Aorta (tissue), 5 donors: ENCODE measurements at regions not wholly inside any gene's neighbourhood (a gene's known extent, or its start where the extent isn't known, plus 50 kb on each side); places are given as distances from the start of the nearest gene placed in this dataset.

Experiments
- ATAC-seq: fragments of 200-7000 bp; cut with Tn5 transposase; one replicate; pipeline ENCODE4 v1.9.1; 2022; ENCODE audit warnings: moderate library complexity; ENCODE audit not compliant: low FRiP score
- DNase-seq, 2 donors: peaks; one replicate each; pipeline ENCODE4 v3.0.0-alpha.2; 2020
- H3K27ac ChIP-seq, 2 donors: one replicate each; pipeline ENCODE4 v1.5.1; 2013; ENCODE audit warnings: low read length in 2 of 2, mild to moderate bottlenecking in 2 of 2, moderate library complexity in 2 of 2, control low read depth in 1 of 2, inconsistent platforms in 1 of 2, low read depth in 1 of 2
- H3K27me3 ChIP-seq, 2 donors: one replicate each; pipeline ENCODE4 v1.6.1; 2013; ENCODE audit warnings: control low read depth in 1 of 2, low read length in 1 of 2, mild to moderate bottlenecking in 1 of 2, moderate library complexity in 1 of 2; ENCODE audit not compliant: insufficient read depth in 2 of 2, control insufficient read depth in 1 of 2
- H3K36me3 ChIP-seq, 2 donors: one replicate each; pipeline ENCODE4 v1.6.1; 2013; ENCODE audit warnings: control low read depth in 1 of 2, low read length in 1 of 2, mild to moderate bottlenecking in 1 of 2; ENCODE audit not compliant: insufficient read depth in 2 of 2, control insufficient read depth in 1 of 2
- H3K4me1 ChIP-seq, 2 donors: one replicate each; pipeline ENCODE4 v1.6.1; 2013; ENCODE audit warnings: low read length in 2 of 2, control low read depth in 1 of 2, mild to moderate bottlenecking in 1 of 2, moderate library complexity in 1 of 2; ENCODE audit not compliant: insufficient read depth in 2 of 2, control insufficient read depth in 1 of 2
- H3K4me3 ChIP-seq, 2 donors: one replicate each; pipeline ENCODE4 v1.5.1; 2013; ENCODE audit warnings: low read length in 2 of 2, control low read depth in 1 of 2, mild to moderate bottlenecking in 1 of 2
- H3K9me3 ChIP-seq: one replicate; pipeline ENCODE4 v1.6.1; 2013; ENCODE audit warnings: mild to moderate bottlenecking, low read length; ENCODE audit not compliant: control insufficient read depth
- WGBS, 2 donors: extraction: QIAGEN DNeasy Blood & Tissue Kit; methylation state at CpG; one replicate each; pipeline ENCODE4 v1.1.7; 2013; 5-methylcytosine and 5-hydroxymethylcytosine counted together
- intact Hi-C, 2 donors: fragments of 100-400 bp; cut with DNase I; formaldehyde crosslinking; loops; one replicate each; pipeline versions ENCODE4 v1.14.2 to v1.15.0; 2022
- donor health status: healthy with polysubstance abuse.
- donor health status: Bipolar disorder and iron deficiency.
- donor health status: DM: no; HTN: no; CAD: no.
- donor health status: DM: no; HTN: no; CAD: no.
- donor health status: DM: yes; HTN: yes; CAD: no.

- ATAC-seq (no peak), DNase-seq (no peak)
- H3K4me3 ChIP-seq = no peak overlapping the region
- no peaks in the 10 kb centered on the region for H3K9me3 ChIP-seq
- WGBS, 2 donors = 96 to 97% methylated on average over 3 of the region's 3 CpGs
- H3K36me3 ChIP-seq = no peaks in the 10 kb centered on the region
- H3K27me3 ChIP-seq = no peaks in the 10 kb centered on the region
- intact Hi-C loops = no loop called here
- peaks cover 0 to 2% of the 10 kb centered on the region in 2 donors for H3K4me1 ChIP-seq
- no peak overlapping the region for H3K27ac ChIP-seq
Observed at GRCh38 chr2:234764372-234764771, 187.4 kb upstream of the SH3BP4 start.

- intact Hi-C loops = no loop called here
- peak; percentile 38 for ATAC-seq
- no peaks in the 10 kb centered on the region for H3K36me3 ChIP-seq
- no peaks in the 10 kb centered on the region for H3K27me3 ChIP-seq
- no peak overlapping the region for H3K27ac ChIP-seq
- H3K9me3 ChIP-seq = no peaks in the 10 kb centered on the region
- DNase-seq = peak in 1 of 2 donors; percentile 53
- H3K4me1 ChIP-seq = peaks cover 0 to 2% of the 10 kb centered on the region in 2 donors
- WGBS, 2 donors = 33 to 37% methylated on average over 13 of the region's 13 CpGs
- no peak overlapping the region for H3K4me3 ChIP-seq
Observed at GRCh38 chr2:234763002-234763873, 188.6 kb upstream of the SH3BP4 start.

- ATAC-seq (no peak), DNase-seq (no peak)
- peaks cover 0 to 2% of the 10 kb centered on the region in 2 donors for H3K4me1 ChIP-seq
- no peaks in the 10 kb centered on the region for H3K9me3 ChIP-seq
- H3K4me3 ChIP-seq = no peak overlapping the region
- no peaks in the 10 kb centered on the region for H3K36me3 ChIP-seq
- intact Hi-C loops = no loop called here
- H3K27ac ChIP-seq = no peak overlapping the region
- H3K27me3 ChIP-seq = no peaks in the 10 kb centered on the region
- 73 to 74% methylated on average over 4 of the region's 4 CpGs for WGBS, 2 donors
Observed at GRCh38 chr2:234761910-234762309, 189.9 kb upstream of the SH3BP4 start.

- ATAC-seq (no peak), DNase-seq (no peak)
- H3K27ac ChIP-seq = no peak overlapping the region
- no peaks in the 10 kb centered on the region for H3K36me3 ChIP-seq
- H3K9me3 ChIP-seq = no peaks in the 10 kb centered on the region
- WGBS, 2 donors = 42 to 56% methylated on average over 8 of the region's 8 CpGs
- no peaks in the 10 kb centered on the region for H3K27me3 ChIP-seq
- intact Hi-C loops = no loop called here
- H3K4me1 ChIP-seq = no peaks in the 10 kb centered on the region
- H3K4me3 ChIP-seq = no peak overlapping the region
Observed at GRCh38 chr2:234754126-234754525, 197.7 kb upstream of the SH3BP4 start.

- intact Hi-C loops = no loop called here
- ATAC-seq = no peak
- Histone ChIP-seq H3K27ac (no peak overlapping the region), H3K36me3 (no peaks in the 10 kb centered on the region), H3K4me1 (no peaks in the 10 kb centered on the region), H3K27me3 (no peaks in the 10 kb centered on the region), H3K9me3 (no peaks in the 10 kb centered on the region), H3K4me3 (no peak overlapping the region)
- WGBS, 2 donors = 13 to 23% methylated on average over 4 of the region's 4 CpGs
- no peak for DNase-seq
Observed at GRCh38 chr2:234753701-234754100, 198.1 kb upstream of the SH3BP4 start.

GRCh38 chr2:234752966-234753365 is 198.9 kb upstream of the SH3BP4 start:
- Histone ChIP-seq H3K27ac (no peak overlapping the region), H3K4me3 (no peak overlapping the region), H3K9me3 (no peaks in the 10 kb centered on the region), H3K36me3 (no peaks in the 10 kb centered on the region), H3K27me3 (no peaks in the 10 kb centered on the region), H3K4me1 (no peaks in the 10 kb centered on the region)
- WGBS, 2 donors = 77 to 83% methylated on average over 3 of the region's 3 CpGs
- intact Hi-C loops = no loop called here
- ATAC-seq (no peak), DNase-seq (no peak)

- no peak overlapping the region for H3K4me3 ChIP-seq
- no peaks in the 10 kb centered on the region for H3K4me1 ChIP-seq
- H3K27ac ChIP-seq = no peak overlapping the region
- ATAC-seq (no peak), DNase-seq (no peak)
- no peaks in the 10 kb centered on the region for H3K27me3 ChIP-seq
- no peaks in the 10 kb centered on the region for H3K36me3 ChIP-seq
- intact Hi-C loops = no loop called here
- 67 to 72% methylated on average over 3 of the region's 3 CpGs for WGBS, 2 donors
- no peaks in the 10 kb centered on the region for H3K9me3 ChIP-seq
Observed at GRCh38 chr2:234751275-234751973, 200.4 kb upstream of the SH3BP4 start.

- Histone ChIP-seq H3K4me1 (no peaks in the 10 kb centered on the region), H3K9me3 (no peaks in the 10 kb centered on the region), H3K27me3 (no peaks in the 10 kb centered on the region), H3K4me3 (no peak overlapping the region), H3K27ac (no peak overlapping the region), H3K36me3 (no peaks in the 10 kb centered on the region)
- DNase-seq (no peak), ATAC-seq (no peak)
- intact Hi-C loops = no loop called here
- WGBS, 2 donors = 90 to 97% methylated on average over 3 of the region's 3 CpGs
Observed at GRCh38 chr2:234747833-234748559, 203.8 kb upstream of the SH3BP4 start.
